ENCODE measurements at regions not wholly inside any gene's neighbourhood (a gene's known extent, or its start where the extent isn't known, plus 50 kb on each side); places are given as distances from the start of the nearest gene placed in this dataset.

DNA sequence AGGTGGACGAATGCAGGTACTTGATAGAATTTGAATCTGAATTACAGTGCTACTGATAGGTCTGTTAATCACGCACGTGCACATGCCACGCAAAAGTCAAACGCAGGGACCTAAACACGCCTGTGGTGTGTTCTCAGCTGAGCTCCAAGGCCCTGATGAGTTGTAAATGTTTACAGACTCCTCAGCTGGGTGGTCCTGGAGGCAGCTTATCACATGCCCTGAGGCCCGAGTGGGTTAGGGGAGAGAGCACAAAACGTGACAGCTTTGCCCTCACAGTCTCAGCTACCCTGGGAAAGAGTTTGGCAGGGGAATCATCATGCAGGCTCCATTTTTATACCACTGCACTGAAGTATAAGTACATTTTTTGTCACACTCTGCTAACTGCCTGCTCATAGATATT is 68.3 kb upstream of the FAM110C start:
- TF ChIP-seq, protein P1, sequence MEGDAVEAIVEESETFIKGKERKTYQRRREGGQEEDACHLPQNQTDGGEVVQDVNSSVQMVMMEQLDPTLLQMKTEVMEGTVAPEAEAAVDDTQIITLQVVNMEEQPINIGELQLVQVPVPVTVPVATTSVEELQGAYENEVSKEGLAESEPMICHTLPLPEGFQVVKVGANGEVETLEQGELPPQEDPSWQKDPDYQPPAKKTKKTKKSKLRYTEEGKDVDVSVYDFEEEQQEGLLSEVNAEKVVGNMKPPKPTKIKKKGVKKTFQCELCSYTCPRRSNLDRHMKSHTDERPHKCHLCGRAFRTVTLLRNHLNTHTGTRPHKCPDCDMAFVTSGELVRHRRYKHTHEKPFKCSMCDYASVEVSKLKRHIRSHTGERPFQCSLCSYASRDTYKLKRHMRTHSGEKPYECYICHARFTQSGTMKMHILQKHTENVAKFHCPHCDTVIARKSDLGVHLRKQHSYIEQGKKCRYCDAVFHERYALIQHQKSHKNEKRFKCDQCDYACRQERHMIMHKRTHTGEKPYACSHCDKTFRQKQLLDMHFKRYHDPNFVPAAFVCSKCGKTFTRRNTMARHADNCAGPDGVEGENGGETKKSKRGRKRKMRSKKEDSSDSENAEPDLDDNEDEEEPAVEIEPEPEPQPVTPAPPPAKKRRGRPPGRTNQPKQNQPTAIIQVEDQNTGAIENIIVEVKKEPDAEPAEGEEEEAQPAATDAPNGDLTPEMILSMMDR (IDR thresholded peaks at IDR 0.05; ENCODE audit: borderline replicate concordance, extremely low read depth, low read length, poor library complexity, severe bottlenecking), result no peak
- no peak for TF ChIP-seq EZH2 (IDR thresholded peaks at IDR 0.05; ENCODE audit: borderline replicate concordance, low read depth, low read length, severe bottlenecking)
